SJCRH30 (cell line): ENCODE measurements at regions not wholly inside any gene's neighbourhood (a gene's known extent, or its start where the extent isn't known, plus 50 kb on each side); places are given as distances from the start of the nearest gene placed in this dataset.

Experiments
- DNase-seq, 2 experiments: peaks; one replicate each; pipeline ENCODE4 v3.0.0-alpha.2; 2015 to 2020
- H3K27ac ChIP-seq: fragments of 250-450 bp; sonication (Bioruptor Pico); 2 replicates; pipeline ENCODE4 v1.5.1; 2020; ENCODE audit warnings: mild to moderate bottlenecking, moderate library complexity
- H3K27me3 ChIP-seq: fragments of 250-450 bp; sonication (Bioruptor Pico); 2 replicates; pipeline ENCODE4 v1.5.1; 2020; ENCODE audit warnings: mild to moderate bottlenecking, moderate library complexity
- H3K36me3 ChIP-seq: fragments of 250-450 bp; sonication (Bioruptor Pico); 2 replicates; pipeline ENCODE4 v1.5.1; 2020; ENCODE audit warnings: mild to moderate bottlenecking, moderate library complexity
- H3K4me1 ChIP-seq: fragments of 250-450 bp; sonication (Bioruptor Pico); 2 replicates; pipeline ENCODE4 v1.5.1; 2020; ENCODE audit warnings: mild to moderate bottlenecking, moderate library complexity
- H3K4me3 ChIP-seq: fragments of 250-450 bp; sonication (Bioruptor Pico); 2 replicates; pipeline ENCODE4 v1.5.1; 2020; ENCODE audit warnings: mild to moderate bottlenecking, moderate library complexity
- H3K9me3 ChIP-seq: fragments of 250-450 bp; sonication (Bioruptor Pico); replicated peaks from 2 replicates; pipeline ENCODE4 v1.5.1; 2020; ENCODE audit warnings: mild to moderate bottlenecking, moderate library complexity

DNA sequence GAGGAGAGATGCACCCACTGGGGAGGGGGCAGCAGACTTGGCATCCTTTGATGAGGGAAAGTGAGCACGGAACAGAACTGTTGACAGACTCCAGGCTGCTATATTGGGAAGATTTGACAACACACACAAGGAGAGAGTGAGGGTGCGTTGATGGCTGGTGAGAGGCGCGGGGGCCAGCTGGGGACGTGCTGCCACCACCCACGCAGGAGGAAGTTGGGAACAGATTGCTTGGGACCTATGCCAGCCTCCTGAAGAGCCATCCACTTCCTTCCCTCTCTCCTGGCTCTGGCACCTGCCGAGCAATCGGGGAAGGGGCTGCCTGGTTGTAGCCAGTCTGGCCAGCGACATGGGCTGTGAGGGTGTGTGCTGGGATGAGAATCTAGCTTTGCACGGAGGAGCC is 223.7 kb upstream of the CSF3R start:
- Histone ChIP-seq H3K4me1 (no peaks in the 10 kb centered on the region), H3K27ac (no peak overlapping the region), H3K9me3 (no peaks in the 10 kb centered on the region), H3K4me3 (no peak overlapping the region), H3K36me3 (no peaks in the 10 kb centered on the region), H3K27me3 (peaks cover 69% of the 10 kb centered on the region)
- no peak for DNase-seq

DNA sequence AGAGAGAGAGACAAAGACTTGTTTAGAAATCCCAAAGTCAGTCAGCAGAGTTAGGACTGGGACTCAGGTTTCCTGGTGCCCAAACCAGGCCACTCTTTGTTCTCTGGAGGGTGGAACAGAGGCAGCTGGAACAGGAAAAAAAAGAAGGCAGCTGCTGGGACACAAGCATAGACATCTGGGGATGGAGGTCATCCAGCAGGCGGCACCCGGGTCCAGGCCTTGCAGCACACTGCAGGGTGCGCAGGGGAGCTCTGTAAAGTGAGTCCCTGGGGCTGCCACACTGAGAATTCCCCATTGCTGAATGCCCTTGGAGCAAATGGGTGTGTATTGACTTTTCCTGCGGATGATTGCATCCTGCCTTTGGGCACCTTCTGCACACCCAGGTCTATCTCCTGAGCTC is 222.9 kb upstream of the CSF3R start:
- Histone ChIP-seq H3K9me3 (no peaks in the 10 kb centered on the region), H3K4me1 (no peaks in the 10 kb centered on the region), H3K4me3 (no peak overlapping the region), H3K27me3 (peaks cover 63% of the 10 kb centered on the region), H3K36me3 (no peaks in the 10 kb centered on the region), H3K27ac (no peak overlapping the region)
- peak in 1 of 2 experiments; percentile 12 for DNase-seq

DNA sequence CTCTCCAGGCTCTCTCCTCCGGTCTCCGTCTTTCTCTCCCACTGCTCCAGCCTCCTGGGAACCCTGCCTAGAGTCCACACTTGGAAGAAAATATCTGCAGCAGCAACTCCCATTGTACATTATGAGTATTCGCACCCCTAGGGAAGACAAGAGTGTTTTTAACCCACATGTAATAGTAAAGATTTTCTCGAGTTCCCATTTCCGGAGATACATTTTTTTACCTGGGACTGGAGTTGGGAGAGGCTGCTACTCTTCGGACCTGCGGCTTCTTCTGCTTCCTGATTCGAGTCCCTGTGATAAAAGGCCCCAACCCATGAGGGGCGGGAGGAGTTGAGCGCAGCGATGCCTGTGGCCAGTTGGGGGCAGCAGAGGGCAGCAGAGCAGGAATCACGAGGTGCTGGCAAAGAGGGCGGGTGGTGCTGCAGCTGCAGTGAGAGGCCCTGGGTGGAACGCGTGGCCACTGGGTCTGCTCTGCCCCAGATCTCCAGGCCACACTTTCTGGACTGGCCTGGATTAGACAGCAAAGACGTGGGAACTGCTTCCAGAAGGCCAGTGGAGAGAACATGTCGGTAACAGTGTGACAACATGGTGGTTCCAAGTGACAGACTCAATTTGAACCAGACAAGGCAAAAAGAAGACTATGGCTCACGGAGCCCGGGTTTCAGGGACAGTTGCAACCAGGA is 221.0 kb upstream of the CSF3R start:
- Histone ChIP-seq H3K36me3 (no peaks in the 10 kb centered on the region), H3K4me1 (no peaks in the 10 kb centered on the region)
- DNase-seq, result peak; percentile 70 to 81

DNA sequence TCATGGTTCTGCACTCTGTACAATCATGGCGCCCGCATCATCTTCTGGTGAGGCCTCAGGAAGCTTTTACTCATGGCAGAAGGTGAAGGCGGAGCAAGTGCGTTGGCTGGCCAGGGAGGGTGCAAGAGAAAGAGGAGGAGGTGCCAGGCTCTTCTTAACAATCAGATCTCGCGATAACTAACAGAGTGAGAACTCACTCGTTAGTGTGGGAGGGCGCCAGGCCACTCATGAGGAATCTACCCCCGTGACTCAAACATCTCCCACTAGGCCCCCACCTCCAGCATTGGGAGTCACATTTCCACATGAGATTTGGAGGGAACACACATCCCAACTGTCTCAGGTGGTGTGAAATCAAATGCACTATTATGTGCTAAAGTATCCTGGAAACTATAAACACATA is 220.2 kb upstream of the CSF3R start:
- no peak for DNase-seq
- Histone ChIP-seq H3K9me3 (no peaks in the 10 kb centered on the region), H3K4me1 (no peaks in the 10 kb centered on the region), H3K27ac (no peak overlapping the region), H3K4me3 (no peak overlapping the region), H3K27me3 (peaks cover 38% of the 10 kb centered on the region), H3K36me3 (no peaks in the 10 kb centered on the region)

More for the DNA sequence above, 221.0 kb upstream of the CSF3R start:
- Histone ChIP-seq H3K9me3 (no peaks in the 10 kb centered on the region), H3K27me3 (peaks cover 43% of the 10 kb centered on the region), H3K4me3 (no peak overlapping the region), H3K27ac (no peak overlapping the region)

DNA sequence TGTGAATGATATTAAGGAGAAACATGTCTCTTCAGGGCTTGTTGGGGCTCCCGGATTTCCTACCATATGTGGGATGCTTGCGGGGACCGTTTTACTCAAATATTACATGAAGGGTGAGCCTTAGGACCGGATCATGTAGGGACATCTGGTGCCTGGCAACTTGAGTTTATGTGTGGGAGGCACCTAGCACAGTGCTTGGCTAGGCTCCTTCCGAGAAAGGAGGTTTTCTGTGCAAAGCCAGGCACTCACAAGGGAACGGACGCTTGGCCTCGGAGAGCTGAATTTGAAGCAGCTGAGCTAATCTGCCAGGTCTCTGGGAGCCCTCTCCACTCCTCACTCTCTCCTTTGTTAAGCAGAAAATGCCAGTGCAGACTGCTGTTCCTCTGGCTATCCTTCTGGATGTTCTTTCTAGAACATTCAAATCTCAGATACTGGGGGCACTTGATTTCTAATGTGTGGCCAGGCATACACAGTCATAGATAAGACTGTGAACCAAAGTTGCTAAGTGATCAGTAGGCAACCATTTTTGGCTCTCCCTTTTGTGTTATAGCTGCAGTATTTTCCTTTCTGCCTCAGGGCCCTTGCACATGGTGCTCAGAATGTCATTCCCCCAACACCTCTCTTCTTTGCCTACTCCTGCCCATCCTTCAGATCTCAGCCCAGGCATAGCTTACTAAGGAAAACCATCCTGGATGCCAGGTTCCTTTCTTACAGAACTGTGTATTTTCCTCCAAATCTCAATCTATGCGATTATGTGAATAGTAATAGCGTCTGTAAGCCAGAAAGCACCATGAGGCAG is 216.6 kb upstream of the CSF3R start:
- Histone ChIP-seq H3K4me1 (no peaks in the 10 kb centered on the region), H3K9me3 (no peaks in the 10 kb centered on the region), H3K27ac (no peak overlapping the region), H3K4me3 (no peak overlapping the region), H3K27me3 (peaks cover 28% of the 10 kb centered on the region), H3K36me3 (no peaks in the 10 kb centered on the region)
- no peak for DNase-seq

DNA sequence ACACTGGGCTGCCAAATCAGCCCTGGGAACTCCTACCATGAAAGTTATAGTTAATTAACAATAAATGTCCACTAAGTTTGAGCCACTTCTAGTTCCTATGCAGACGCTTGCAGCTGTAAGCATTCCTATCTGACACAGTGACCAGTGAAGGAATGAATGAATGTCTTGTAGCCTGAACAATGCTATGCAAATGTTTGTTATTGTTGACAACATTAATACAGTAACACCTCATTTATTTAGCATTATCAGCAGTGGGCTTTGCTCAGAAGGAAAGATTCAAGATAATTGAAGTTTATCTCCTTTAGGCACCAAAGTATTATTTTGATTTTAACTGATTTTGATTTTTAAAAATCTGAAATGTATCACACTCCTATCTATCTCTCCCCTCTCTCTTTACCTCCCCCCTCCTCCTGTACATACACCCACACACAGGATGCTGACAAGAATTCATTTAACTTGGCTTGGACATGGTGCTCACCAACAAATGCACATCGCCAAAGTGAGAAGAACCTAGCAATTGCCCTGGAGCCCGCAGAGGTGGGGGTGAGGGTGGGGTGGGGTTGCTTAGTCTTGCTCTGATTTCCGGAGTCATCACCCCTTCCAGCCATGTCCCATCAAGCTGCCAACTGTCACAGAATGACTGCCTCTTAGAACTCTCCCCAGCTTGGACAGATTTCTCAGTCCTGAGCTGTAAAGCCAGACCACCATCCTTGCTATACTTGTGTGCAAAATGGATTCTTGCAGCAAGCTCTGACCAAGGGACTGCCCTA is 215.3 kb upstream of the CSF3R start:
- H3K4me1 ChIP-seq, result no peaks in the 10 kb centered on the region
- peaks cover 16% of the 10 kb centered on the region for H3K27me3 ChIP-seq
- no peak overlapping the region for H3K27ac ChIP-seq
- H3K4me3 ChIP-seq, result no peak overlapping the region
- H3K36me3 ChIP-seq, result no peaks in the 10 kb centered on the region
- no peaks in the 10 kb centered on the region for H3K9me3 ChIP-seq
- DNase-seq, result no peak

DNA sequence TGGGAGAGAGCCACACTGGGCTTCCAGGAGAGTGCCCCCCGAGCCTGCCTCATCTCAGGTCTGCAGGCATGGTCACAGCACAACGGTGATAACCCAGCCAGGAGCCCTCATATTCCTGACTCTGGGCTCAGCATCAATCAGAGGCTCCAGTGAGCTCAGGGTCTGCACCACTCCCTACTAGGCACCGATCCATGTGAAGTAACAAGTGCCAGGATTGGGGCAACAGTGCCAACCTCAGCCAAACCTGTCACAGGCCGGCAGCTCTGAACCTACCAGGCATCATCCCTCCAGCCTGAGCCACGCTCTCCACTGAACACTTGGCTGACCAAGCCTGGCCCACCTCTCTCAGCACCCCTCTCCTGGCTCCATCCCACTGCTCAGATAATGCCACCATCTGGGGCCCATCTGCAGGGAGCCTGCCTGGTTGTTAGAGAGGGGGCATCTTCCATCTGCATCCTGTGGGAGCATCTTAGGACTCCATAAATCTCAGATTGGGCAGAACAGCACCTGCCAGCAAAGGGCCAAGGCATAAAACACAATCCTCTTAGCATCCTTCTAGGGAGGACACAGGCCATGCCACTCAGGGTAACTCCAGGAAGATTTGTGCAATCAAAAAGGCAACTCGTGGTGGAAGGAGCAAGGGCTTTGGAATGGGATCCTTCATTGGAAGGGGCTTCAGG is 213.7 kb upstream of the CSF3R start:
- DNase-seq, result no peak
- Histone ChIP-seq H3K4me1 (no peaks in the 10 kb centered on the region), H3K9me3 (no peaks in the 10 kb centered on the region), H3K27ac (no peak overlapping the region), H3K4me3 (no peak overlapping the region), H3K36me3 (no peaks in the 10 kb centered on the region), H3K27me3 (peaks cover 24% of the 10 kb centered on the region)

DNA sequence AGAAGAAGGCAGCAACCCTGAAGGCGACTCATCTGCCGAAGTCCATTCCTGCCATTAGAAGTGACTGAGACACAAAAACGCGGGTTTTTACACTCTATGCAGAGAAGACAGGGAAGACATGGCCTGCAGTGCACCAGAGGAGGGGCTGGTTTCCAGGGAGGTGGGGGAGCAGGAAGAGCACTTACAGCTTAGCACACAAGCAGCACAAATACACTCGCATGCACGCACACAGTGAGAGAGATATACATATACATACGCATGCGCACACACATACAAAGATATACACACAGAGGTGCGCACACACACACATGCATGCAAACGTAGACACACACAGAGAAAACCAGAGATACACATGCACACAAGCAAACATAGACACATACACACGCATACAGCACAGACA is 210.9 kb upstream of the CSF3R start:
- Histone ChIP-seq H3K27me3 (peaks cover 39% of the 10 kb centered on the region), H3K4me3 (no peak overlapping the region), H3K27ac (no peak overlapping the region), H3K9me3 (no peaks in the 10 kb centered on the region), H3K36me3 (no peaks in the 10 kb centered on the region), H3K4me1 (no peaks in the 10 kb centered on the region)
- no peak for DNase-seq

DNA sequence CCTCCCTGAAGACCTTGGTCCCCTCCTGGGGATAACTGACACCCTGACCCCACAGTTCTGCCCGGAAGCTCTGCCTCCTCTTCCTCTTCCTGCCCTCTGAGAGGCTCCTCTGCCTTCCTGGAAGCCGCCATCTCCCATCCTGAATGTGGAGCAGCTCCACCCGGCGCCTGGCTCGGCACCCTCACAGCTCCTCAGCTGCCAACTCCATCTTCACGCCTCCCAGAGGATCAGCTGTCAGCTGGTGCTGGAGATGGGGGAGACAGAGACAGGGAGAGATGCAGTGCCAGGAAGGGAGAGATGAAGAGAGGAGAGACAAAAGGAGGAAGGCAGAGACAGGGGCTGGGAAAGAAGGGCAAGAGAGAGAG is 210.4 kb upstream of the CSF3R start:
- Histone ChIP-seq H3K9me3 (no peaks in the 10 kb centered on the region), H3K27ac (no peak overlapping the region), H3K4me3 (no peak overlapping the region), H3K36me3 (no peaks in the 10 kb centered on the region), H3K4me1 (no peaks in the 10 kb centered on the region), H3K27me3 (peaks cover 39% of the 10 kb centered on the region)
- DNase-seq, result no peak

DNA sequence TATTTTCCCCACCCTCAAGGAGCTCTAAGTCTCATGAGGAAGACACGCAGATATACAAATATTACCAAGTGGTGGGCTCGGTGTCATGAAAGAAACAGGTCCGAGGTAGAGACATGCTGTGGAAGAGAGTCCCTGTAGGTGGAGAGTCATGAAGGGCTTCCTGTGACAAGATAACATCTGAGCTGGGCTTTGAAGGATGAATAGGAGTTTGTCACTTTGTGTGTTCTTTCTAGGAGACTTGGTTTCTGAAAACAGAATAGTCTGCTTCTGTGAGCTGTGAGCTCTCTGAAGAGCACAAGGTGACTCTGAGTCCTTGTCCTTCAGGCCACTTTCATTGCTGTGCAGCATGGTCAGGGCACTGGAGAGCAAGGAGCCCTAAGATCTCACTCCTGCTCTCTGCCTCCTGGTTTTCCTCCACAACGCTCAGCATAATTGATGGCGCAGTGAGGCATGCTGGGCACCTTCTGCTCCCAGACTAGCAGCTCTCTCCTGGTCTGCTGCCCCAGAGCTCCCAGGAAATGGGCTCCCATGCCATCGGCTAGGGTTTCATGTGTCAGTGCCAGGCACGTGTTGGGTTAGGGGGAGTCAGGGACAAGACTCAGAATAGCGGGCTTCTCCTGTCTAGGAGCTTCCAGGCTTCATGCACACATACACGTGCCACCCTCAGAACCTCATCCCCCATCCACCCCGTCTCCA is 209.9 kb upstream of the CSF3R start:
- Histone ChIP-seq H3K4me3 (no peak overlapping the region), H3K4me1 (no peaks in the 10 kb centered on the region), H3K9me3 (no peaks in the 10 kb centered on the region), H3K27ac (no peak overlapping the region), H3K36me3 (no peaks in the 10 kb centered on the region), H3K27me3 (peaks cover 39% of the 10 kb centered on the region)
- no peak for DNase-seq

DNA sequence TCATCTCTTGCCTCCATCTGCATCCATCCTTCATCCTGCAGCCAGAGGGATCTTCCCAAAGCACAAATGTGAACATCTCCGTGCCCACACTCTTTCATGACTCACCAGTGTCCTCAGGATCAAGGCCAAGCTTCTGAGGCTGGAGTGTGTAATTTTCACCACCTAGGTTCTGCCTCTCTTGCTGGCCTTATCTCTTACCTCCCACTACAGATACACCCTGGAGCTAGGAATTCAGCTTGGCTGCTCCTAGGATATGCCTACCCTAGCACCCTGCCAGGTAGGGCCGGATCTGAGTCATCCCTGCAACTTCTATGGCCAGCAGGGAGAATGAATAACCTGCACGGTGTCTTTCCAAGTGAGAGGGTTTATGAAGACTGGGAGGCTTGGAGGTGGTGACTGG is 208.7 kb upstream of the CSF3R start:
- peaks cover 39% of the 10 kb centered on the region for H3K27me3 ChIP-seq
- no peak overlapping the region for H3K27ac ChIP-seq
- no peaks in the 10 kb centered on the region for H3K9me3 ChIP-seq
- H3K36me3 ChIP-seq, result no peaks in the 10 kb centered on the region
- H3K4me3 ChIP-seq, result no peak overlapping the region
- no peak for DNase-seq
- H3K4me1 ChIP-seq, result no peaks in the 10 kb centered on the region

DNA sequence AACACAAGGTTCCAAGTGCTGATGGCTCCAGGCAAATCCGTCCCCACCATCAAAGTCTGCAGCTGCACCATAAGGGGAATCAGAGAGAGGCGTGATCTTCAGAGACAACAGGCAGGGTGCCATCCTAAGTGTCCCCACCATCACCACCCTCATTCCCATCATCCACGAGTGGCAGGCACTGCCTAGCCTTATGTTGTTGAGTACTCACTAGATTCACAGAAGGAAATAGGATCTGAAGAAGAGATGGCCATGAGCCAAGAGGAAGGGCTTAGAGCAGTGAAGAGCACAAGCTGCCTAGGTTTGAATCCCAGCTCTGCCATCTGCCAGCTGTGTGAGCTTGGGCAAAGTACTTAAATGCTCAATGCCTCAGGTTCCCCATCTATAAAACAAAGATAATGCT is 207.3 kb upstream of the CSF3R start:
- H3K36me3 ChIP-seq, result no peaks in the 10 kb centered on the region
- DNase-seq, result no peak
- H3K27me3 ChIP-seq, result peaks cover 30% of the 10 kb centered on the region; the same call in 1 of the 2 replicates
- no peak overlapping the region for H3K4me3 ChIP-seq
- no peaks in the 10 kb centered on the region for H3K4me1 ChIP-seq
- H3K9me3 ChIP-seq, result no peaks in the 10 kb centered on the region
- no peak overlapping the region for H3K27ac ChIP-seq

DNA sequence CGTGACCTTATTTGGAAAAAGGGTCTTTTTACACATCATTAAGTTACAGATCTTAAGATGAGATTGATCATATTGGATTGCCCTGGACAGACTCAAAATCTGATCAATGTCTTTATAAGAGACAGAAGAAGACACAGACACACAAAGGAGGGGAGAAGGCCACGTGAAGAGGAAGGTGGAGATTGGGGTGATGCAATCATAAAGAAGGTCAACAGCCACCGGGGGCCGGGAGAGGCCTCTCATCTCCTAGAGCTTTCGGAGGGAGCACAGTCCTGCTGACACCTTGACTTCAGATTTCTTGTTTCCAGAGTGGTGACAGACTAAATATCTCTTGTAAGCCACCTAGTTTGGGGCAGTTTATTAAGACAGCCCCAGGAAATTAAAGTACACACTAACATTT is 204.6 kb upstream of the CSF3R start:
- Histone ChIP-seq H3K4me3 (no peak overlapping the region), H3K4me1 (no peaks in the 10 kb centered on the region), H3K36me3 (no peaks in the 10 kb centered on the region), H3K9me3 (no peaks in the 10 kb centered on the region; the same call in 1 of the 2 replicates), H3K27ac (no peak overlapping the region), H3K27me3 (peaks cover 21% of the 10 kb centered on the region; the same call in 1 of the 2 replicates)
- DNase-seq, result no peak

DNA sequence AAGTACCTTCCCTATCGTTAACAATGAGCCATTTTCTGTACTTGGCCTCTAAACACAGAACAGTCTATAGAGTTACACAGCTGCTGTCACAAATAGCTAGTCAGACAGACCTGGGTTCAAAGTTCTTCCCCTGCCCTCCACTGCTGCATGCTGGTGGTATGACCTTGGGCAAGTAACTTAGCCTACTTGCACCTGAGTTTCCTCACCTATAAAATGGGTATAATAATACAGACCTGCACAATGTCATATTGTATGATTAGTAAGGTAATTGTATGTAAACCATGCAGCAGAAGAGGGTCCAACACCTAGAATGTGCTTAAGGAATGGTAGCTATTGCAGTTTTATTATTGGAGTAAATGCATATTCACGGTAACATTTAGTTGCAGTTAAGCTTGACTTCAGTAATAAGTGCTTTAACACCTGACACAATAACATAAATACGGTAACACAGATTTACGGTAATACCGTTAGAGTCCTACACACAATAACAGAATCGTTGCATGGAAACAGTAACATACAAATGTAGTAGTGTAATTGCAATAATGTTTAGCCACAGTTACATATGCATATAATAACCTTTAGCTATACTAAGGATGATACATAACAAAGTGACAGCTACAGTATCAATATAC is 193.3 kb upstream of the CSF3R start:
- H3K9me3 ChIP-seq, result no peaks in the 10 kb centered on the region
- DNase-seq, result no peak
- peaks cover 3% of the 10 kb centered on the region; the same call in 1 of the 2 replicates for H3K27me3 ChIP-seq

More for the DNA sequence above, 193.3 kb upstream of the CSF3R start:
- Histone ChIP-seq H3K4me1 (no peaks in the 10 kb centered on the region), H3K4me3 (no peak overlapping the region), H3K36me3 (no peaks in the 10 kb centered on the region), H3K27ac (no peak overlapping the region)
